GM21367 (cell line): ENCODE measurements at regions not wholly inside any gene's neighbourhood (a gene's known extent, or its start where the extent isn't known, plus 50 kb on each side); places are given as distances from the start of the nearest gene placed in this dataset.

ENCODE experiments used
- ATAC-seq: cut with Tn5 transposase; IDR thresholded peaks from one replicate; pipeline ENCODE4 v1.9.1; 2021; ENCODE audit not compliant: unreplicated experiment

GRCh38 chr10:78571286-78571685 is 497.5 kb upstream of the ZMIZ1 start:
- no peak for ATAC-seq

DNA sequence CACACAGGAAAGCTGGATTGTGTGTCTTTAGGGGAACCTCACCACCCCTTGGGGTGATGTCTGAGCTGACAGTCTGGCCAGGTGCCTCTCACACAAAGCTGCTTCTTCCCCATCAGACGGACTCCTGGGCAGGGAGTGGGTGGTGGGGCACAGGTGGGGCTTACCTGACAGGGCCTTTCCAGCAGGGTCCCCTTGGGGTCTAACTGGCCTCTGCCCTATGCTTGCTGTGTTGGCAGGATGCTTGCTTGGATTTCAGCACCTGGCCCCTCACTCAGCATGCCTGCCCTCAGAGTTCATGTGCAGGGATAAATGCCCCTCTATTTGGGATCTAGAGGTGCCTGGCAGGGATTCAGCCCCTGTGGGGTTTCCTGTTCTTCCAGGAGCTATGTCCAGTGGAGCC is 496.9 kb upstream of the ZMIZ1 start:
- no peak for ATAC-seq

- ATAC-seq, result no peak
These were observed 496.2 kb upstream of the ZMIZ1 start for GRCh38 chr10:78572565-78572964.

- no peak for ATAC-seq
These were observed 494.2 kb upstream of the ZMIZ1 start for GRCh38 chr10:78574547-78574946.

- ATAC-seq, result no peak
These were observed 493.4 kb upstream of the ZMIZ1 start for GRCh38 chr10:78575400-78575799.

- ATAC-seq, result no peak
These were observed 492.5 kb upstream of the ZMIZ1 start for GRCh38 chr10:78576276-78576675.

- no peak for ATAC-seq
These were observed 491.1 kb upstream of the ZMIZ1 start for GRCh38 chr10:78577712-78578111.

GRCh38 chr10:78578929-78579328 is 489.8 kb upstream of the ZMIZ1 start:
- ATAC-seq, result no peak

DNA sequence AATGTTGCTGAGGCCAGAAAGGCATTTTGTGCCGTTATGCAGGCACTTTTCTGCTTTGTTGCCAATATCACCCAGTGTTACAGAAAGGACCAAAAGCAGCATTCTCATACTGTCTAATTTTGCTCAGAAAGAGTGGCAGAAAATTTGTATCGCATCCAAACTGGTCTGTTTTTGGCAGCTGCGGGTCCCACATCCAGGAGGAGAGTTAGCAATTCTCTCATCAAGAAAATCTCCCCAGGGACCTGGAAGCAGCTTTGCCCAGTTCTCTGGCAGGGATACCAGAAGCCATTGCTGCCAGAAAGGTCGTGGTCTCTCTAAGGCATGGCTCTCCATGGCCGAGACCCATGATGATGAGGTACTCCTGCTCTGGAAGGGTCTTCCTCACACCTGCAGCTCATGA is 489.2 kb upstream of the ZMIZ1 start:
- no peak for ATAC-seq

DNA sequence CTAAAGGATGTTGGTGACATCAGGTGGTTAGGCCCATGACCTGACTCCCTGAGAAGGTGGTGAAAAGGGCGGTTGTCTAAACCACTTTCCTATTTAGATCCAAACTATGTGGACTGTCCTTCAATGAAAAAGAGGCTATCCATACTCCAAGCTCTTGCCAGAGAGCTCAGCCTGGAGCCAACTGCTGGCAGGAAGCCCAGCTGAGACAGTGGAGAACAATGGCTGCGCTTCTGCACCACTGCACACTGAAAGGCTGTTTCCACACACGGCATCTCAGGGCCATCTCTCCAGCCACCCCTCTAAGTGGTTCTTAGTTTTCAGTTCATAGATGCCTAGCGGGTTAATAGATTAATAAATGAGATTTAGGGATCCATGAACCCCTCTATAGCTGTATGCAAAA is 488.8 kb upstream of the ZMIZ1 start:
- no peak for ATAC-seq

- ATAC-seq, result no peak
These were observed 487.6 kb upstream of the ZMIZ1 start for GRCh38 chr10:78581133-78581694.

- ATAC-seq, result no peak
These were observed 486.2 kb upstream of the ZMIZ1 start for GRCh38 chr10:78582540-78582939.

GRCh38 chr10:78584266-78584665 is 484.5 kb upstream of the ZMIZ1 start:
- ATAC-seq, result no peak

DNA sequence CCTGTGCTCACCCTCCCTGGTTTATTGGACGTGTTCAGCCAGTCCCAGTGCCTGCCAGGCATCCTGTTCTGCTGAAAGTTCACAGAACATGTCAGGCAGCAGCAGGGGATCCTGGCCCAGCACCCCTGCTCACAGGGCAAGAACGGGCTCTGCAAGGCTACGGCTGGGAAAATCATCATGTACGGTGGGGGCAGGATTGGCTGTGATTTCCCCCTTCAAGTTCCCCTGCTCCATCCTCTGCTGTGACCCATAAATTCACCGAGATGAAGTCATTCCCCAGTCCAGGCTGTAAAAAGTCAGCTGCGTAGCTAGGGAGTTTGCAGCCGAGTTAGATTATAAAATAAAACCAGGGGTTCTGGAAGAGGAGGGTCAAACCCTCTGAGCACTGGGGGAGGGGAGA is 484.1 kb upstream of the ZMIZ1 start:
- no peak for ATAC-seq

GRCh38 chr10:78585952-78586351 is 482.8 kb upstream of the ZMIZ1 start:
- no peak for ATAC-seq

DNA sequence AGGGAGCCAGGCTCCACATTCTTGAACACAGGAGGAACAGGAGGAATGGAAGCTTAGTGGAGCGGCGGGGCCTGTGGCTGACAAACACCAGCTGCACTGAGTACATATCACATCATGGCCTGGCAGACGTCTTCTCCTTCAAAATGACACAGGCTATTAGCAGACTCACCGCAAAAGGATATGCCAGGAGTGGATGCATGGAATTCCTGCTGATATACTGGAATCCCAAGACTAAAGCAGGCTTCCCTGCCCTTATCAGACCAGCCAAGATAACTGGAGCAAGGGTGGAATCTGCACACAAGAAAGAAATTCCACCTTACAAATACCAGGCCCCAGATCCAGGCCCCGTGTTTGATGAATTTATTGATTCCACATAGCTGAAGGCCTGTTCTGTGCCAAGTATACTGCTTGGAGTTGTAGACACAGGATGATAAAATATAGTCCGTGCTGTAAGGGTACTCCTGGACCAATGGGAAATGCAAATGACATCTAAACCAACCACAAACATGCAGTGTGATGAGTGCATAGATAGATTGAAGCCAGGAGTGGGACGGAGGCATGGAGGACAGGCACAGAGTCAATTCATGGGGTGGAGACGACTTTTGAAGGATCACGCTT is 480.5 kb upstream of the ZMIZ1 start:
- ATAC-seq, result no peak

DNA sequence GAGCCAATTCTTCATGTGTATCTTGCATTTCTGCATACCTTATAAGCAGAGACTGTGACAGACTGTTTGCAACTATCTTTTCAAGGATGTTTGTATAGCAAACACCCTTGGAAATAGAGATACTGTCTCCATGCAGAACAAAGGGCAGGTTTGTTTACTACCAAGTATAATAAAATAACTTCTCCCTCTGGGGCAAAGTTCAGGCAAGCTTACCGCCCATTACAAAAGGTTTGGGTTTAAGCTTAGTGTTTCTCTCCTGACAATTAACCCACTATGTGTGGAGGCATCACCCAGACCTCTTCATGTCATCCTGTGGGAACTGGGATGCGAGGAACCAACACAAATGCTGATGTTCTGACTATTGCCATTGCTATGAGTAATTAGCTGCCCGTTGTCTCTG is 479.1 kb upstream of the ZMIZ1 start:
- no peak for ATAC-seq

GRCh38 chr10:78591066-78591465 is 477.7 kb upstream of the ZMIZ1 start:
- ATAC-seq, result no peak

DNA sequence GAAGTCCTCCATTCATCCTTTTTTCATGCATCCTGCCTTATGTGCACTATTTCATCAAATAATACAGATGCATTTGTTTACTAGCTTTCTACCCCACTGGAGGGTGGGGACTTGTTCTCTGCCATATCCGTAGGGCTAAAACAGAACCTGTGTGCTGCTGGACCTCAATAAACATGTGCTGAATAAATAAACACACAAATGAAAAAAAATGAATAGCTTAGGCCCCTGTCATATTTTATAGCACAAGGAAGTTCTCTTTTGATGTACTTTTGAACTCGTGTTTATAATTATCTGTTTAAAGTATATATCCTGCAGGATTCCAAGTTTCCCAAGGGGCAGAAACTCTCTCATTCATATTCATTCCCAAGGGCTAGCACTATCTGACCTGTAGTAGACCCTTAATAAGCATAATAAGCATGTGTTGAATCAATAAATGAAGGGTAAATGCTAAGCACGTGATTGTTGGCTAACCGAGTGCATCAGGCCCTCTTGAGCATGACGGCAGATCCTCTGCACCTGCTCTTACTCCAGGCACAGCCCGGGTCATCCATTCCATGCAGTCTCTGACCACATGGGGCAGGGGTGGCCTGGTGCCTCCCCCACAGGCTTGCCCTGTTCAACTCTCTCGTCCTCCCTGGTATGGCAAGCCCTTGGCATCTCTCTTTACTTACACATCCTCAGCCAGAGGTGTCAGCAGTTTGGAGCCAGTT is 474.1 kb upstream of the ZMIZ1 start:
- no peak for ATAC-seq

DNA sequence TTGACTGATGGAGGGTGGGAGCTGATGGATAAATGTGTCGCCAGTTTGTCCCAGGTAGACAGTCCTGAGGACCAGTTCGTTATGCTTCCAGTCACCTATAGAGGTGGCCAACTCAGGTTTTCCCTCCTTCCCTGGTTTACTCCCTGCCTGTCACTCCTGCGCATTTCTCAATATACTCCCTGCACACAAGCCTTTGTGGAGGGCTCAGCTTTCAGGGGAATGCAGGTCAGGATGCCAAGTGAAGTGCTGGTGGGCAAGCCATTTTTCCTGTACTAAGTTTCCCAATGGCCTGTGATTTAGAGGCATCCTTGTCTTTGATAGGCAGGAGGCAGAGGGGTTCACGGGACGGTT is 473.5 kb upstream of the ZMIZ1 start:
- ATAC-seq, result no peak

DNA sequence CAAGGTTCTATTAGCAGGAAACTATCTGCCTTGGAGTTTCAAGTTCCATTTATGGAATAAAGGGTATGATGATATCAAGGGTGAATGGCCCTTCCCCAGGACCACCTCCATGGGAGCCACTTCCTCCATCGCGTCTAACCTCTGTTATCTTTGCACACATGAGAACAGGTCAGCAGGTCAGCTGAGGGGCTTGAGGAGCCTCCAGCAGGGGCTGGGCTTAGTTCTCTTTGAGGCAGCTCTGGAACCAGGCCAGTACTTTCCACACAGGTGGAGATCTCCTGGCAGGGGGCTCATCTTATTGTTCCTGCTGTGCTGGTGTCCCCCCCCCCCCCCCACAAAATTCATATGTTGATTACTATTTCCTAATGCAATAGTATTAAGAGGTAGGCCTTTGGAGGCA is 472.2 kb upstream of the ZMIZ1 start:
- ATAC-seq, result no peak

GRCh38 chr10:78597796-78598555 is 470.8 kb upstream of the ZMIZ1 start:
- ATAC-seq, result no peak
